ENCODE measurements at regions not wholly inside any gene's neighbourhood (a gene's known extent, or its start where the extent isn't known, plus 50 kb on each side); places are given as distances from the start of the nearest gene placed in this dataset.

DNA sequence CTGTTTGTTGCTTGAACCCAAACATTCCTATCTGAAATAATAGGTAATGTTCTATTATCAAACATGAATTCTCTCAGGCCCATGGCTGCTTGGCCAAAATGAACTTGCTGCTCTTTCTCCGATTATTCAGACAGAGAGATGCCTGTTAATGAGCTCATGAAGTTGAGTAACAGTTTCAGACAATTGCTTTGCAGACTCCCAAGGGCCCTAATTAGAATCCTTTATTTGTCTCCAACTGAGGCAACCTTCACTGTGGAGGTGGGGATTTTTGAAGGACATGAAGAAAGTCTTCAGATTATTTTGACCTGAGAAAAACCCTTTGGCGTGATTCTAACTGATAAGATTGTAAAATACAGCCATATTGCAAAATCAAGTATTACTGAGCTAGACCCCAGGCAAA lies 466.7 kb downstream of the NFIB start:
- H3K36me3 Mint-ChIP-seq: no peaks in the 10 kb centered on the region
- H3K4me1 Mint-ChIP-seq: no peaks in the 10 kb centered on the region
- Histone ChIP-seq H3K27ac (ENCODE audit: low read depth, low read length) (no peak overlapping the region), H3K4me1 (ENCODE audit: insufficient read depth, low read length) (no peaks in the 10 kb centered on the region), H3K4me3 (ENCODE audit: low read length) (no peak overlapping the region), H3K36me3 (ENCODE audit: insufficient read depth, low read length) (no peaks in the 10 kb centered on the region), H3K9me3 (ENCODE audit: low read length) (no peaks in the 10 kb centered on the region), H3K27me3 (ENCODE audit: insufficient read depth, low read length, poor library complexity, severe bottlenecking) (no peaks in the 10 kb centered on the region)
- H3K27ac Mint-ChIP-seq: no peak overlapping the region
- no peaks in the 10 kb centered on the region for H3K27me3 Mint-ChIP-seq
- peaks cover 0 to 27% (median 4%) of the 10 kb centered on the region in 5 donors for H3K9me3 Mint-ChIP-seq
- no peak overlapping the region for H3K4me3 Mint-ChIP-seq
- no peak for DNase-seq
- ChIA-PET CTCF (no interaction called here), POLR2A (no interaction called here)

DNA sequence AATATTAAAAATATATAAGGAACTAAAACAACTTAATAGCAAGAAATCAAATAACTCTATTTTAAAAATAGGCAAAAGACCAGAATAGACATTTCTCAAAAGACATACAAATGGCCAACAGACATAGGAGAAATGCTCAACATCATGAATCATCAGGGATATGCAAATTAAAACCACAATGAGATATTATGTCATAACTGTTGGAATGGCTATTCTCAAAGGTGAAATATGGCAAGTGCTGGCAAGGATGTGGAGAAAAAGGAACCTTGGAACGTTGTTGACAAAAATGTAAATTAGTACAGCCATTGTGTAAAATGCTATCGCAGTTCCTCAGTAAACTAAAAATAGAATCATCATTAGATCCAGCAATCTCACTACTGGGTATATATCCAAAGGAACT lies 468.5 kb downstream of the NFIB start:
- no peaks in the 10 kb centered on the region for H3K4me1 ChIP-seq (ENCODE audit: insufficient read depth, low read length)

DNA sequence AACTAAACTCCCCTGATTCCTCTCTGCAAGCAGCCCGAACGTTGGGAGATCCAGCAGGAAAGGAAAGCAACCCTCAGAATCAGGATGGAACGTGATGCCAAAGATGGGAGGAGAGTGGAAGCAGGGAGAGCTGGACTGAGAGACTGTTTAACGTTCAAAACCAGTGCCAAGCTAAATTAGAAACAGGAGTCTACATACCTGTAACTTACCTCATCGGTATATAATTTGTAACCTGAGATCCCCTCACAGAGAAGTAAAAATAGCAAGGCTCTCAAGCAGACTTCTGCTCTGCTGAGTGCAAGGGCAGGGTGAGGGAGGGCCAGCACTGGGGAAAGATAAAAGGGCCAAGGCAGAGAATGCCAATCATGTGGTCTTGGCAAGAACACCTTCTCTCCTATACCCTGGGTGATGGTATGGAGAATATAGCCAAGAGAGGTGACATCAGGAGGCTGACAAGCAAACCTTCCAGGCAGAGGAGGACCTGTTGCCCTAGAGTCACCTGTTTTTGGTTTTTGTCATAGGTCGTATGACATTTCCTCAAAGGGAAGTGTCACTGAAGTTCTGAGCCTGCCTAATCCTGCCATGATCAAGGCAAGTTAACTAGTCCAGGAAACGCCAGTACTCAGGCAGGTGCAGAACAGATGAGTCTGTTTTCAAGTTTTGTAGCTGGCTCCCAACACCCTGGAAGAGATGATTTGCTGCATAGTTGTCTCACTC lies 472.0 kb downstream of the NFIB start:
- Mint-ChIP-seq H3K36me3 (no peaks in the 10 kb centered on the region), H3K9me3 (peaks cover 2 to 23% (median 7%) of the 10 kb centered on the region in 5 donors), H3K27ac (no peak overlapping the region), H3K4me3 (no peak overlapping the region), H3K4me1 (no peaks in the 10 kb centered on the region), H3K27me3 (no peaks in the 10 kb centered on the region)
- Histone ChIP-seq H3K36me3 (ENCODE audit: insufficient read depth, low read length) (no peaks in the 10 kb centered on the region), H3K4me3 (ENCODE audit: low read length) (no peak overlapping the region), H3K4me1 (ENCODE audit: insufficient read depth, low read length) (no peaks in the 10 kb centered on the region), H3K27ac (ENCODE audit: low read depth, low read length) (no peak overlapping the region), H3K9me3 (ENCODE audit: low read length) (no peaks in the 10 kb centered on the region), H3K27me3 (ENCODE audit: insufficient read depth, low read length, poor library complexity, severe bottlenecking) (no peaks in the 10 kb centered on the region)
- ChIA-PET CTCF (no interaction called here), POLR2A (no interaction called here)
- DNase-seq: no peak

More for the DNA sequence above, 468.5 kb downstream of the NFIB start:
- Histone ChIP-seq H3K9me3 (ENCODE audit: low read length) (no peaks in the 10 kb centered on the region), H3K27ac (ENCODE audit: low read depth, low read length) (no peak overlapping the region), H3K27me3 (ENCODE audit: insufficient read depth, low read length, poor library complexity, severe bottlenecking) (no peaks in the 10 kb centered on the region), H3K4me3 (ENCODE audit: low read length) (no peak overlapping the region), H3K36me3 (ENCODE audit: insufficient read depth, low read length) (no peaks in the 10 kb centered on the region)
- Mint-ChIP-seq H3K4me1 (no peaks in the 10 kb centered on the region), H3K36me3 (no peaks in the 10 kb centered on the region), H3K4me3 (no peak overlapping the region), H3K27me3 (no peaks in the 10 kb centered on the region), H3K9me3 (peaks cover 0 to 27% (median 4%) of the 10 kb centered on the region in 5 donors), H3K27ac (no peak overlapping the region)
- ChIA-PET CTCF (no interaction called here), POLR2A (no interaction called here)
- no peak for DNase-seq

DNA sequence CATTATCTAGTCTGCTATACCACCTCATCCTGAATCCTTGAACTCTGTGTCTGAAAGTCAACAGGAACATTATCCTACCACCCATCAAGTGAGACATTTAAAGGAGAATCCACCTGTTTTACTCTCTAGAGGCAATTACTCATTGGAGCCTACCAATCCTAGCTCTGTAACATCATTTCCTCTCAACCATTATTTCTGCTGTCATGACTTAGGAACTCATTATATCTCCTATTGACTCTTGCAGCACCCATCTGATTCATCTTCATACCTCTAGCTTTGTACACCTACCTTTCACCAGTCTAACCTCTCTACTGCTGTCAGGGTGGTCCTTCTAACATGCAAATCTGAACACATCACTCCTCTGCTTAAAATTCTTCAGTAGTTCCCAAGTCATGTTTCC lies 481.5 kb downstream of the NFIB start:
- CTCF ChIA-PET: no interaction called here
- no peaks in the 10 kb centered on the region for H3K4me1 Mint-ChIP-seq
- no peak overlapping the region for H3K4me3 Mint-ChIP-seq
- H3K9me3 ChIP-seq (ENCODE audit: low read length): no peaks in the 10 kb centered on the region
- H3K36me3 ChIP-seq (ENCODE audit: insufficient read depth, low read length): no peaks in the 10 kb centered on the region
- no peak overlapping the region for H3K27ac Mint-ChIP-seq
- peaks cover 12 to 19% (median 13%) of the 10 kb centered on the region in 5 donors for H3K9me3 Mint-ChIP-seq
- H3K36me3 Mint-ChIP-seq: no peaks in the 10 kb centered on the region
- H3K27ac ChIP-seq (ENCODE audit: low read depth, low read length): no peak overlapping the region
- H3K27me3 ChIP-seq (ENCODE audit: insufficient read depth, low read length, poor library complexity, severe bottlenecking): no peaks in the 10 kb centered on the region
- no peak for DNase-seq
- POLR2A ChIA-PET: no interaction called here
- no peaks in the 10 kb centered on the region for H3K4me1 ChIP-seq (ENCODE audit: insufficient read depth, low read length)
- no peaks in the 10 kb centered on the region for H3K27me3 Mint-ChIP-seq
- H3K4me3 ChIP-seq (ENCODE audit: low read length): no peak overlapping the region

DNA sequence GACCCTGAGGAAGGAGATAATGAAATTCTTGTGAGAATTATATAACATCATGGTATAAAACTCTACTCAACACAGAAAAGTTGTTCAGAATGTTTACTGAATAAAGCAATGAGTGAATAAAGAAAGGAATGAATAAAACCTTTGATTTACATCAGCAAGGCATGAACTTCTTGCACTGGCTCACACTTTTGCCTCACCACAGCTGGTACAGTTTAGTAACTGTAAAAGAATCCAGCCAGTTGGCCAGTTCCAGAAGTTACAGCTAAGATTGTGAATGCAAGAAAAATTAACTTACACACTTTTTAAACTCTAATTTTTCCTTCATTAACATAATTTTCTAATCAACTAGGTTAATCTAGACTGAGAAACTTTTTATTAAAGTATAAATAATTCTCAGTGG lies 490.9 kb downstream of the NFIB start:
- DNase-seq: no peak
- Mint-ChIP-seq H3K27me3 (no peaks in the 10 kb centered on the region), H3K27ac (no peak overlapping the region), H3K4me1 (no peaks in the 10 kb centered on the region), H3K9me3 (peaks cover 4 to 19% (median 11%) of the 10 kb centered on the region in 5 donors), H3K36me3 (no peaks in the 10 kb centered on the region), H3K4me3 (no peak overlapping the region)
- Histone ChIP-seq H3K4me1 (ENCODE audit: insufficient read depth, low read length) (no peaks in the 10 kb centered on the region), H3K36me3 (ENCODE audit: insufficient read depth, low read length) (no peaks in the 10 kb centered on the region), H3K9me3 (ENCODE audit: low read length) (no peaks in the 10 kb centered on the region), H3K4me3 (ENCODE audit: low read length) (no peak overlapping the region), H3K27ac (ENCODE audit: low read depth, low read length) (no peak overlapping the region), H3K27me3 (ENCODE audit: insufficient read depth, low read length, poor library complexity, severe bottlenecking) (no peaks in the 10 kb centered on the region)
- POLR2A ChIA-PET: no interaction called here
- CTCF ChIA-PET: no interaction called here

DNA sequence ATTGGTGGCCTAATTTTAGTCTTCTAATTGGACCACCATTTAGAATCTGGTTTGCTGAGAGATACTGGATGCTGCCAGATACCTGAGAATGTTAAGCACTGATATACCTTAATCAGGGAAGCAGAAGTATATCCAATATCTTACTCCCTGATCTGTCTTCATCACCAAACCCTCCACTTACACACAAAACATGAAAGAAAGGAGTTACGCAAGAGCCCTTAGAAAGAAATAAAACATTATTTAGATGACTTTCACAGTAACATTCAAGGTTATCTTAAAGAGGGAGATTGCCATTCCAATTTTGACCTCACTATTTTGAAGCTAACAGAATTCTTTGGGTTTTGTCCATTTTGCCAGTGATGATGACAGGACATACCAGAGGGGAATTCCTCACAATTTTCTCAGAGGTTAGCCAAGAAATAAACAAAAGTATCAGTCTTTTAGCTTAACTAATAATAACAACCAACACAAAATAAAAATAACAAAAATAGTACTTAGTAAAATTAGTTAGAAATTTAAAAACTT lies 496.1 kb downstream of the NFIB start:
- ChIA-PET CTCF (no interaction called here), POLR2A (no interaction called here)
- Histone ChIP-seq H3K27ac (ENCODE audit: low read depth, low read length) (no peak overlapping the region), H3K4me1 (ENCODE audit: insufficient read depth, low read length) (no peaks in the 10 kb centered on the region), H3K4me3 (ENCODE audit: low read length) (no peak overlapping the region), H3K36me3 (ENCODE audit: insufficient read depth, low read length) (no peaks in the 10 kb centered on the region), H3K9me3 (ENCODE audit: low read length) (no peaks in the 10 kb centered on the region), H3K27me3 (ENCODE audit: insufficient read depth, low read length, poor library complexity, severe bottlenecking) (no peaks in the 10 kb centered on the region)
- H3K4me3 Mint-ChIP-seq: no peak overlapping the region
- peaks cover 6 to 20% (median 14%) of the 10 kb centered on the region in 5 donors for H3K9me3 Mint-ChIP-seq
- no peaks in the 10 kb centered on the region for H3K36me3 Mint-ChIP-seq
- H3K27me3 Mint-ChIP-seq: no peaks in the 10 kb centered on the region
- no peaks in the 10 kb centered on the region for H3K4me1 Mint-ChIP-seq
- no peak for DNase-seq
- H3K27ac Mint-ChIP-seq: no peak overlapping the region

DNA sequence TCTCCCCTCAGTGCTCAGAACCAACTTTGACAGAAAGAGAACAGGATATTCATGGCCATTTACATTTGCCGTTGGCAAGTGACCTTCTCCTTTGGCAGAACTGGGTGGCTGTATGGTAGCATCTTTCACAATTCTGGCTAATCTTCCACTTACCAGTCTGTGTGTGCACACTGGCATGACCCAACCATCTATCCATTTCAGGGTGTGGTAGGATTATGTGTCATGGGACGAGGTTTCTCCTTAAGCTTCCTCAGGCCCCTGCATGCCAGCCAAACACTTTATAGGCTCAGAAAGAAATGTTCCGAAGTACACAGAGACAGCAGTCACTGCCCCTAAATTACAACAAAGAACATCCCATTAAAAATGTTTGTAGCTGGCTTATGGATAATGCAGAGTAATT lies 497.1 kb downstream of the NFIB start:
- no peaks in the 10 kb centered on the region for H3K27me3 Mint-ChIP-seq
- Histone ChIP-seq H3K36me3 (ENCODE audit: insufficient read depth, low read length) (no peaks in the 10 kb centered on the region), H3K27ac (ENCODE audit: low read depth, low read length) (no peak overlapping the region), H3K9me3 (ENCODE audit: low read length) (no peaks in the 10 kb centered on the region), H3K27me3 (ENCODE audit: insufficient read depth, low read length, poor library complexity, severe bottlenecking) (no peaks in the 10 kb centered on the region), H3K4me3 (ENCODE audit: low read length) (no peak overlapping the region), H3K4me1 (ENCODE audit: insufficient read depth, low read length) (no peaks in the 10 kb centered on the region)
- H3K4me1 Mint-ChIP-seq: no peaks in the 10 kb centered on the region
- H3K36me3 Mint-ChIP-seq: no peaks in the 10 kb centered on the region
- H3K4me3 Mint-ChIP-seq: no peak overlapping the region
- peaks cover 4 to 17% (median 13%) of the 10 kb centered on the region in 5 donors for H3K9me3 Mint-ChIP-seq
- POLR2A ChIA-PET: no interaction called here
- no peak for DNase-seq
- CTCF ChIA-PET: no interaction called here
- no peak overlapping the region for H3K27ac Mint-ChIP-seq

DNA sequence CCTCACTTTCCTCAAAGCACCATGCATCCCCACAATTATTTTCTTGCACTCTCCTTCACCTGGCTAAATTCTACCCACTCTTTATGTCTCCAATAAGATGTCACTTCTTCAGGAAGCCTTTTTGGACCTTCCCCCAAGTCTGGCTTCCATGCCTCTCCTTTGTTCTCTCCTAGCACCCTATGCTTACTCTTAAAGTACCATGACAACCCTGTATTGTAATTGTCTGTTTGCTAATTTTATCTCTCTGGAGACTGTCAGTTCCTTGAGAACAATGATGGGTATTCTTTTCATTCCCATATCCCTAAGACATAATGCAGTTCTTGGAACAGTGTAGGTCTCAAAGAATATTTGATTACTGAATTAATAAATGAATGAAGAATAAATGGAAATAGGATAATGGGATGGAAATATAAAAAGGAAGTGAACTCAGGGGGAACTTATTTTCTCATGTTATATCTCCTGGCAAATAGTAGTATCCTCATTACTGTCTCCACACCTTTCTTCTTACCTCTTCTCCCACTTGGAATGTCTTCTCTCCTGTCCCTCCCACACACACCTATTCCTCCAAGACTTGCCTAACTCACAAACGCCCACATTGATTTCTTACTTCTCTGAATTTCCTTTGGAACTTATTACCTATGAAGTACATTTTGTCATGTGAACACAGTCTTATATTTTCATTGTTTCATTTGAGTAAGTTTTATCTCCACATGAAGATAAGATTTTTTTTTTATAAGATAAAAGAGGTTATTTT lies 499.1 kb downstream of the NFIB start:
- no peak overlapping the region for H3K4me3 Mint-ChIP-seq
- POLR2A ChIA-PET: no interaction called here

More for the DNA sequence above, 499.1 kb downstream of the NFIB start:
- H3K36me3 ChIP-seq (ENCODE audit: insufficient read depth, low read length): no peaks in the 10 kb centered on the region
- H3K27me3 ChIP-seq (ENCODE audit: insufficient read depth, low read length, poor library complexity, severe bottlenecking): no peaks in the 10 kb centered on the region
- Mint-ChIP-seq H3K27me3 (no peaks in the 10 kb centered on the region), H3K9me3 (peaks cover 0 to 13% (median 3%) of the 10 kb centered on the region in 5 donors), H3K4me1 (no peaks in the 10 kb centered on the region), H3K36me3 (no peaks in the 10 kb centered on the region), H3K27ac (no peak overlapping the region)
- no peaks in the 10 kb centered on the region for H3K9me3 ChIP-seq (ENCODE audit: low read length)
- CTCF ChIA-PET: no interaction called here
- H3K4me3 ChIP-seq (ENCODE audit: low read length): no peak overlapping the region
- no peak for DNase-seq
- no peak overlapping the region for H3K27ac ChIP-seq (ENCODE audit: low read depth, low read length)
- no peaks in the 10 kb centered on the region for H3K4me1 ChIP-seq (ENCODE audit: insufficient read depth, low read length)

Data from CD8-positive, alpha-beta memory T cell (primary cell).